Parathyroid adenoma (tissue), 2 donors: ENCODE measurements at regions not wholly inside any gene's neighbourhood (a gene's known extent, or its start where the extent isn't known, plus 50 kb on each side); places are given as distances from the start of the nearest gene placed in this dataset.

Experiments
- H2AFZ ChIP-seq: fragments of 300-600 bp; sonication (generic); one replicate; pipeline ENCODE4 v1.7.0; 2017; ENCODE audit warnings: antibody characterized with exemption, mild to moderate bottlenecking
- H3K27ac ChIP-seq: fragments of 300-600 bp; sonication (generic); one replicate; pipeline ENCODE4 v1.7.0; 2017
- H3K27me3 ChIP-seq: fragments of 300-600 bp; sonication (generic); one replicate; pipeline ENCODE4 v1.7.0; 2017; ENCODE audit warnings: low read length; ENCODE audit not compliant: control insufficient read depth, insufficient read depth
- H3K36me3 ChIP-seq: fragments of 300-600 bp; sonication (generic); one replicate; pipeline ENCODE4 v1.7.0; 2017; ENCODE audit warnings: low read length; ENCODE audit not compliant: control insufficient read depth, insufficient read depth
- H3K4me1 ChIP-seq: fragments of 300-600 bp; sonication (generic); one replicate; pipeline ENCODE4 v1.7.0; 2017; ENCODE audit warnings: control low read depth
- H3K4me2 ChIP-seq: fragments of 300-600 bp; sonication (generic); one replicate; pipeline ENCODE4 v1.7.0; 2017; ENCODE audit warnings: low read length
- H3K4me3 ChIP-seq: fragments of 300-600 bp; sonication (generic); one replicate; pipeline ENCODE4 v1.7.0; 2017; ENCODE audit warnings: low read depth, low read length
- H3K79me2 ChIP-seq: fragments of 300-600 bp; sonication (generic); one replicate; pipeline ENCODE4 v1.7.0; 2017; ENCODE audit warnings: control low read depth
- H3K9ac ChIP-seq: fragments of 300-600 bp; sonication (generic); one replicate; pipeline ENCODE4 v1.7.0; 2017; ENCODE audit warnings: mild to moderate bottlenecking
- H3K9me3 ChIP-seq: fragments of 300-600 bp; sonication (generic); one replicate; pipeline ENCODE4 v1.7.0; 2017; ENCODE audit warnings: low read length; ENCODE audit not compliant: control insufficient read depth
- TF ChIP-seq, protein P1 (sequence below): fragments of 300-600 bp; sonication (generic); IDR thresholded peaks from one replicate; pipeline ENCODE4 v1.7.0; 2017; ENCODE audit warnings: antibody characterized with exemption, mild to moderate bottlenecking
- donor health status: primary hyperparathyroidism.

DNA sequence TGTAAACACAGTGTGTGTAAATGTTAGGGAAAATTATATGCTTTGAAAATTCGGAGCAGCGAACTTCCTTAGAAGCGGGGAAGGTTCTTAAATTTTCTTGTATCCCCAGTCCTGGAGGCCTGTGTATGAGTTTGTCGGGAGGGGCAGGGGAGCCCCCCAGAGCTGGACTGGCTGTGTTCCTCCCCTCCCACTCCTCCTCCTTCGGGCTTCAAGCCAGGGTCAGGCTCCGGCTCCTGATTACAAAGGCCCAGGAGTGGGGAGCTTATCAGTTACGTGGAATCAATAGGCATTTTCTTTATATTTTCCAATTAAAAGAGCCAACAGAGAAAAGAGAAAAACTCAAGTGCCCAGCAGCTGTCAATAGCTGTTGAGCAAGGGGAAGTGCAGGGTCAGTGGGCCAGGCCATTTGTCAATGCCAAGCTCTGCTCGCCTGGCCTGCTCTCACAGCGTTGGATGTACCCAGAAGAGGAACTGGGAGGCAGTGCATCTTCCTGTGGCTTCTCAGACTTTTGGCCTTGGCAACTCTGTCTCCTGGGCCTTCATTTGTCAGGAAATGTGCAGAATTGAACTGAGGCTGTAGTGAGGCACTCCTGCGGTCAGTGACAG lies 156.9 kb upstream of the PCBD1 start:
- Histone ChIP-seq H3K9ac (no peak overlapping the region), H3K36me3 (no peaks in the 10 kb centered on the region), H2AFZ (no peak overlapping the region), H3K27ac (no peak overlapping the region), H3K79me2 (no peaks in the 10 kb centered on the region), H3K27me3 (no peaks in the 10 kb centered on the region), H3K4me2 (no peak overlapping the region), H3K9me3 (no peaks in the 10 kb centered on the region), H3K4me3 (no peak overlapping the region), H3K4me1 (no peaks in the 10 kb centered on the region)
- TF ChIP-seq, protein P1, sequence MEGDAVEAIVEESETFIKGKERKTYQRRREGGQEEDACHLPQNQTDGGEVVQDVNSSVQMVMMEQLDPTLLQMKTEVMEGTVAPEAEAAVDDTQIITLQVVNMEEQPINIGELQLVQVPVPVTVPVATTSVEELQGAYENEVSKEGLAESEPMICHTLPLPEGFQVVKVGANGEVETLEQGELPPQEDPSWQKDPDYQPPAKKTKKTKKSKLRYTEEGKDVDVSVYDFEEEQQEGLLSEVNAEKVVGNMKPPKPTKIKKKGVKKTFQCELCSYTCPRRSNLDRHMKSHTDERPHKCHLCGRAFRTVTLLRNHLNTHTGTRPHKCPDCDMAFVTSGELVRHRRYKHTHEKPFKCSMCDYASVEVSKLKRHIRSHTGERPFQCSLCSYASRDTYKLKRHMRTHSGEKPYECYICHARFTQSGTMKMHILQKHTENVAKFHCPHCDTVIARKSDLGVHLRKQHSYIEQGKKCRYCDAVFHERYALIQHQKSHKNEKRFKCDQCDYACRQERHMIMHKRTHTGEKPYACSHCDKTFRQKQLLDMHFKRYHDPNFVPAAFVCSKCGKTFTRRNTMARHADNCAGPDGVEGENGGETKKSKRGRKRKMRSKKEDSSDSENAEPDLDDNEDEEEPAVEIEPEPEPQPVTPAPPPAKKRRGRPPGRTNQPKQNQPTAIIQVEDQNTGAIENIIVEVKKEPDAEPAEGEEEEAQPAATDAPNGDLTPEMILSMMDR: no peak

DNA sequence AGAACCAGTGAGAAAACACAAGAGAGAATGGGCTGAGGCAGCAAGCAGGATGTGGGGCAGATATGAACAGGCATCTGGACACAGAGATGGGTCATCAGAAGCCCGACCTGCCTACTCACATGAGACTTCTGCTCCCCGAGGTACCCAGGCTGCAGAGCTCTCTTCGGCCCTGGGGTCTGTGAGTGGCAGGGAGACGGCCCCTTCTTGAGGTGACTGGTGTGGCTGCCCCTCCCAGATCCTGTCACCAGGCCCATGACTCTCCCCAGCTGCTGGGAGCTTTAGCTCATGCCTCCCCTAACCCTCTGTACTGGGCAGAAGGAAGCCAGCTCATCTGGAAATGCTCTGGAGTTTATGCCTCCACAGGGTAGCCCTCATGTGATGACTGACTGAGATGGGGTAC lies 157.6 kb upstream of the PCBD1 start:
- no peaks in the 10 kb centered on the region for H3K27me3 ChIP-seq
- TF ChIP-seq, protein P1: no peak
- H3K27ac ChIP-seq: no peak overlapping the region
- H2AFZ ChIP-seq: no peak overlapping the region
- H3K36me3 ChIP-seq: no peaks in the 10 kb centered on the region
- no peak overlapping the region for H3K4me2 ChIP-seq
- H3K79me2 ChIP-seq: no peaks in the 10 kb centered on the region
- H3K9ac ChIP-seq: no peak overlapping the region
- no peak overlapping the region for H3K4me3 ChIP-seq
- H3K4me1 ChIP-seq: no peaks in the 10 kb centered on the region
- H3K9me3 ChIP-seq: no peaks in the 10 kb centered on the region

DNA sequence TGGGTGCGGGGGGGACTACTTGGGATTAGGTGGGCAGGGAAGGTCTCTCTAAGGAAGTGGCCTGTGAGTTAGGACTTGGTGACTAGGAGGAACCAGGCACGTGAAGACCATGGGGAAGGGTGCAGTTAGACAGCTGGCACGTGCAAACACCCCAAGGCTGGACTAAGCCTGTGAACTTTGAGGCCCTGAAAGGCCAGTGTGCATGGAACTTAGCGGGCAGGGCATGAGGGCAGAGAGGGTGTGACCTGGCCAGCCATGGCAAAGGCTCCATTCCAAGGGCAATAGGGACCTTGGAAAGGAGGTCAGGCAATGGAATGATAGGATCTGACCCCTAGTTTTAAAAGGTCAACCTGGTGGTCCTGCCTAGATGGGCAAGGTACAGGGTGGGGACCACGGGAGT lies 158.4 kb upstream of the PCBD1 start:
- Histone ChIP-seq H2AFZ (no peak overlapping the region), H3K9ac (no peak overlapping the region), H3K4me1 (no peaks in the 10 kb centered on the region), H3K4me2 (no peak overlapping the region), H3K4me3 (no peak overlapping the region), H3K27me3 (no peaks in the 10 kb centered on the region), H3K36me3 (no peaks in the 10 kb centered on the region), H3K79me2 (no peaks in the 10 kb centered on the region), H3K27ac (no peak overlapping the region), H3K9me3 (no peaks in the 10 kb centered on the region)
- TF ChIP-seq, protein P1: no peak

DNA sequence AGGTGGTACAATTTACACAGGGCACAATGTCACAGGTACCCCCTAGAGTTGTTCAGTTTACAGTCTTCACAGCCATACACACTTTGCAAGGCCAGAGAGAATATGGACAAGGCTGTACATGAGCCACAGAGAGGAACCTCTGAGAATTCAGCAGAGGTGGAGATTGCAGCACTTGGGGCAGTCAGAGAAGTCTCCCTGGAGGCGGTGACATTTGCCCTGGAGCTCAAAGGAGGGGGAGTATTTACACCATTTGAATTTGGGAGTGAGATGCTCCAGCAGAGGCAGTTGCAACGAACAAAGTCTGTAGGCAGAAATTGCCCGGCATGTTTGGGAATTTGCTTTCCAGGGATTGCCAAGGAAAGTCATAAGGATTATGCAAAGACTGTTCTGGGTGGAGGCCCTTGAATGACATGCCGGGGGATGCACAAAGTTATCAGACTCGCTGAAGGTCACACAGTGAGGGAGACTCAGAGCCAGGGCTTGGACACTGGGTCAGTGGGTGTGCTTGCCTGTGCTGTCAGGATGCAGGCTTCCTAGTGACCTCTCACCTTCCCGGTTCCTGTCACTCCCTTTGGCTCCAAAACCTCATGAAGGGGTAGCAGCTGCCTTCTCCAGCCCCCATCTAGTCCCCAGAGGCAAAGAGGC lies 160.7 kb upstream of the PCBD1 start:
- H3K79me2 ChIP-seq: no peaks in the 10 kb centered on the region
- H3K9ac ChIP-seq: no peak overlapping the region
- TF ChIP-seq, protein P1: no peak
- no peak overlapping the region for H2AFZ ChIP-seq
- no peaks in the 10 kb centered on the region for H3K36me3 ChIP-seq
- H3K4me2 ChIP-seq: no peak overlapping the region
- H3K9me3 ChIP-seq: no peaks in the 10 kb centered on the region
- H3K27ac ChIP-seq: no peak overlapping the region
- H3K4me3 ChIP-seq: no peak overlapping the region
- no peaks in the 10 kb centered on the region for H3K4me1 ChIP-seq
- no peaks in the 10 kb centered on the region for H3K27me3 ChIP-seq

DNA sequence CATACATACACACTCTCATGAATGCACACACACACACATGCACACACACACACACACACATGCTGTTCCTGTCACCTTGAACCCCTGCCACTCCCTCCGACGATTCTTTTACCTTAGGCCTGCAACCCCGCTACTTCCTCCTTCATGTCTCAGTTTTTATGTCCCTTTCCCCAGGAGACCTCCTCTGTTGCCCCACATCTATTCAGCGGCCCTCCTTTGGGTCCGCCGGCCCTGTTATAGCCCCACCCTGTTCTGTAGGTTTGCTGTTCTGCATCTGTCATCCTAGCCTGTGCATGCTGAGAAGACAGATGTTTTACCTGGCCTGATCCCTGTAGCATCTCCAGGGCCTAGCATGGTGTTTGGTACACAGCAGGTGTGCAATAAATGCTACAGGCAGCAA lies 161.6 kb upstream of the PCBD1 start:
- Histone ChIP-seq H3K27ac (no peak overlapping the region), H3K27me3 (no peaks in the 10 kb centered on the region), H3K4me2 (no peak overlapping the region), H3K9ac (no peak overlapping the region), H2AFZ (no peak overlapping the region), H3K79me2 (no peaks in the 10 kb centered on the region), H3K4me1 (no peaks in the 10 kb centered on the region), H3K4me3 (no peak overlapping the region), H3K36me3 (no peaks in the 10 kb centered on the region), H3K9me3 (no peaks in the 10 kb centered on the region)
- TF ChIP-seq, protein P1: no peak
